H1 (cell line): ENCODE measurements at regions not wholly inside any gene's neighbourhood (a gene's known extent, or its start where the extent isn't known, plus 50 kb on each side); places are given as distances from the start of the nearest gene placed in this dataset.

Experiments
- CTCF ChIA-PET: fragments of 300-600 bp; sonication (Branson Sonifier 250); formaldehyde crosslinking; loops from one replicate; lab custom pipeline; 2021; ENCODE audit not compliant: partially characterized antibody; lab: Charles Lee
- POLR2A ChIA-PET: fragments of 300-600 bp; sonication (Branson Sonifier 250); formaldehyde crosslinking; loops from one replicate; lab custom pipeline; 2021; ENCODE audit warnings: inconsistent platforms; ENCODE audit not compliant: partially characterized antibody; lab: Charles Lee
- DNase-seq, 2 experiments: peaks; one replicate each; pipeline versions ENCODE4 v3.0.0 to v3.0.0-alpha.2; 2010 to 2022; ENCODE audit warnings: low spot score in 2 of 2, low read depth in 1 of 2, mixed read lengths in 1 of 2
- FAIRE-seq: peaks from 2 replicates; lab custom pipeline; 2011; peaks lifted over from hg19 to GRCh38; lab: Jason Lieb, UNC
- H2AFZ ChIP-seq: 2 replicates; pipeline ENCODE4 v1.8.1; 2012; ENCODE audit warnings: low read length, inconsistent platforms
- H2AK5ac ChIP-seq: 2 replicates; pipeline ENCODE4 v1.6.1; 2013; ENCODE audit warnings: low read depth, low read length
- H2BK120ac ChIP-seq: replicated peaks from 2 replicates; pipeline ENCODE3; 2013; ENCODE audit warnings: low read depth, low read length, inconsistent platforms
- H2BK12ac ChIP-seq: 2 replicates; pipeline ENCODE4 v1.6.1; 2013; ENCODE audit warnings: low read depth, low read length
- H2BK15ac ChIP-seq: 2 replicates; pipeline ENCODE4 v1.6.1; 2013; ENCODE audit warnings: low read length
- H2BK20ac ChIP-seq: 2 replicates; pipeline ENCODE4 v1.6.1; 2013; ENCODE audit warnings: low read length
- H2BK5ac ChIP-seq: 2 replicates; pipeline ENCODE4 v1.6.1; 2013; ENCODE audit warnings: low read depth, low read length
- H3K14ac ChIP-seq: 2 replicates; pipeline ENCODE4 v1.6.1; 2013; ENCODE audit warnings: inconsistent platforms; ENCODE audit not compliant: insufficient read length
- H3K18ac ChIP-seq: 2 replicates; pipeline ENCODE4 v1.6.1; 2013; ENCODE audit warnings: low read length; ENCODE audit errors: extremely low read depth
- H3K23ac ChIP-seq: 2 replicates; pipeline ENCODE4 v1.6.1; 2013; ENCODE audit warnings: inconsistent platforms; ENCODE audit not compliant: insufficient read length
- H3K23me2 ChIP-seq: 2 replicates; pipeline ENCODE4 v1.6.1; 2013; ENCODE audit warnings: low read depth, low read length
- H3K27ac ChIP-seq: 2 replicates; pipeline ENCODE4 v1.6.1; 2011; ENCODE audit warnings: low read depth, low read length, inconsistent platforms
- H3K27me3 ChIP-seq, 4 experiments: replicated peaks in 1 of 4; 1 replicate in 1 of 4; 2 replicates in 3 of 4; pipeline versions ENCODE4 v1.6.1 to v1.8.1; 2011 to 2013; ENCODE audit warnings: low read length in 3 of 4, mild to moderate bottlenecking in 3 of 4, inconsistent platforms in 2 of 4, mixed read lengths in 2 of 4, moderate library complexity in 1 of 4; ENCODE audit not compliant: control insufficient read depth in 3 of 4, insufficient read depth in 3 of 4; ENCODE audit errors: extremely low read depth in 1 of 4
- H3K36me3 ChIP-seq, 4 experiments: 2 replicates each; pipeline versions ENCODE4 v1.6.1 to v1.8.1; 2011 to 2013; ENCODE audit warnings: mild to moderate bottlenecking in 4 of 4, low read length in 3 of 4, moderate library complexity in 2 of 4, control low read depth in 1 of 4, inconsistent platforms in 1 of 4; ENCODE audit not compliant: insufficient read depth in 4 of 4, control insufficient read depth in 2 of 4
- H3K4ac ChIP-seq: replicated peaks from 2 replicates; pipeline ENCODE3; 2013; ENCODE audit warnings: low read length, low read depth, mixed read lengths, inconsistent platforms; ENCODE audit not compliant: insufficient read length
- H3K4me1 ChIP-seq, 4 experiments: replicated peaks in 1 of 4; 1 replicate in 1 of 4; 2 replicates in 3 of 4; pipeline versions ENCODE4 v1.6.1 to v1.8.1; 2011 to 2013; ENCODE audit warnings: low read length in 3 of 4, inconsistent platforms in 2 of 4, mixed read lengths in 1 of 4; ENCODE audit not compliant: insufficient read depth in 4 of 4, control insufficient read depth in 3 of 4
- H3K4me2 ChIP-seq, 2 experiments: 2 replicates each; pipeline versions ENCODE4 v1.6.1 to v1.8.1; 2011 to 2013; ENCODE audit warnings: low read depth in 2 of 2, low read length in 2 of 2, control low read depth in 1 of 2, inconsistent platforms in 1 of 2, mild to moderate bottlenecking in 1 of 2; ENCODE audit not compliant: insufficient read depth in 1 of 2
- H3K4me3 ChIP-seq, 4 experiments: fragments of 200-600, 300-600 bp in 1 of 4; sonication (generic), shearing (Covaris generic), sonication (Bioruptor Twin) in 1 of 4; 2 replicates each; pipeline versions ENCODE4 v1.5.1 to v1.8.1; 2011 to 2016; ENCODE audit warnings: low read length in 4 of 4, low read depth in 3 of 4, control low read depth in 2 of 4, inconsistent platforms in 2 of 4, mild to moderate bottlenecking in 2 of 4, mixed read lengths in 1 of 4, moderate library complexity in 1 of 4; ENCODE audit not compliant: insufficient read depth in 2 of 4; ENCODE audit errors: extremely low read depth in 1 of 4
- H3K56ac ChIP-seq: replicated peaks from 2 replicates; pipeline ENCODE3; 2013; ENCODE audit warnings: low read depth, mild to moderate bottlenecking, mixed read lengths, low read length, inconsistent platforms; ENCODE audit not compliant: insufficient read length
- H3K79me1 ChIP-seq: 2 replicates; pipeline ENCODE4 v1.6.1; 2013; ENCODE audit warnings: low read depth, low read length, control low read depth
- H3K79me2 ChIP-seq, 2 experiments: 2 replicates each; pipeline versions ENCODE4 v1.6.1 to v1.8.1; 2012 to 2013; ENCODE audit warnings: low read length in 2 of 2, mild to moderate bottlenecking in 2 of 2, inconsistent platforms in 1 of 2; ENCODE audit not compliant: insufficient read depth in 2 of 2, control insufficient read depth in 1 of 2
- H3K9ac ChIP-seq, 4 experiments: replicated peaks in 1 of 4; 1 replicate in 1 of 4; 2 replicates in 3 of 4; pipeline versions ENCODE4 v1.6.1 to v1.8.1; 2011 to 2013; ENCODE audit warnings: low read depth in 3 of 4, low read length in 3 of 4, control low read depth in 2 of 4, mild to moderate bottlenecking in 2 of 4, moderate library complexity in 2 of 4, inconsistent platforms in 1 of 4; ENCODE audit errors: extremely low read depth in 1 of 4
- H3K9me3 ChIP-seq, 2 experiments: 2 replicates each; pipeline versions ENCODE4 v1.6.1 to v1.8.1; 2012 to 2013; ENCODE audit warnings: mild to moderate bottlenecking in 2 of 2, moderate library complexity in 2 of 2, control low read depth in 1 of 2, inconsistent platforms in 1 of 2, low read depth in 1 of 2, low read length in 1 of 2, mixed read lengths in 1 of 2; ENCODE audit not compliant: insufficient read depth in 2 of 2
- H4K20me1 ChIP-seq, 2 experiments: replicated peaks in 1 of 2; 2 replicates each; pipeline versions ENCODE3 to v1.8.1; 2011 to 2013; ENCODE audit warnings: inconsistent platforms in 2 of 2, low read length in 2 of 2, mild to moderate bottlenecking in 1 of 2; ENCODE audit not compliant: insufficient read depth in 2 of 2, control insufficient read depth in 1 of 2
- H4K5ac ChIP-seq: 2 replicates; pipeline ENCODE4 v1.6.1; 2013; ENCODE audit warnings: low read length, low read depth, mixed read lengths, inconsistent platforms; ENCODE audit not compliant: insufficient read length
- H4K8ac ChIP-seq: 2 replicates; pipeline ENCODE4 v1.8.0; 2013; ENCODE audit warnings: mild to moderate bottlenecking, moderate library complexity, low read length, inconsistent platforms; ENCODE audit not compliant: insufficient read depth; ENCODE audit errors: extremely low read depth
- H4K91ac ChIP-seq: replicated peaks from 2 replicates; pipeline ENCODE3; 2013; ENCODE audit warnings: low read length, mixed read lengths, inconsistent platforms; ENCODE audit not compliant: insufficient read length
- ATF3 ChIP-seq: IDR thresholded peaks from 2 replicates; pipeline ENCODE4 v1.6.1; 2011; ENCODE audit warnings: low read depth, mild to moderate bottlenecking, low read length; ENCODE audit not compliant: insufficient read depth
- BACH1 ChIP-seq: IDR thresholded peaks from 2 replicates; pipeline ENCODE4 v1.6.1; 2012; ENCODE audit warnings: low read length, improper control_type of control experiment
- CBX5 ChIP-seq: fragments of 300-800, 300-1000 bp; sonication (generic); IDR thresholded peaks from 2 replicates; pipeline ENCODE4 v1.7.1; 2016; ENCODE audit warnings: antibody characterized with exemption, low read length, low read depth
- CHD2 ChIP-seq: IDR thresholded peaks from 2 replicates; pipeline ENCODE4 v1.6.1; 2012; ENCODE audit warnings: low read length, improper control_type of control experiment
- KDM4A ChIP-seq: IDR thresholded peaks from one replicate; pipeline ENCODE4 v1.7.1; 2012; ENCODE audit warnings: low read depth, mild to moderate bottlenecking, moderate library complexity, low read length, inconsistent platforms; ENCODE audit not compliant: severe bottlenecking
- SAP30 ChIP-seq: fragments of 300-600 bp; sonication (generic); IDR thresholded peaks from 2 replicates; pipeline ENCODE4 v1.7.1; 2012; ENCODE audit warnings: low read length, moderate library complexity, mild to moderate bottlenecking, inconsistent platforms; ENCODE audit not compliant: insufficient read depth, insufficient replicate concordance
- SP1 ChIP-seq: IDR thresholded peaks from 2 replicates; pipeline ENCODE4 v1.6.1; 2011; ENCODE audit warnings: low read depth, low read length
- TAF7 ChIP-seq: optimal IDR thresholded peaks from 2 replicates; pipeline ENCODE3; 2011; ENCODE audit warnings: low read depth, mild to moderate bottlenecking, inconsistent platforms, low read length, moderate library complexity, borderline replicate concordance
- WGBS, 2 experiments: shearing (Covaris generic) in 1 of 2; methylation state at CpG; one replicate each; pipeline versions ENCODE4 v1.1.6 to v1.1.7; 2013 to 2015; ENCODE audit warnings: low lambda C conversion rate in 2 of 2, mixed read lengths in 2 of 2, inconsistent platforms in 1 of 2, low coverage in 1 of 2, missing lambda C conversion rate in 1 of 2; ENCODE audit not compliant: insufficient replicate concordance in 2 of 2, insufficient coverage in 1 of 2, insufficient read length in 1 of 2; ENCODE audit errors: extremely low coverage in 1 of 2, missing lambda C conversion rate in 1 of 2; 5-methylcytosine and 5-hydroxymethylcytosine counted together

- ChIA-PET CTCF (interaction anchor here (1.1 to 10.6 kb wide), 8 partner anchors 9 to 274 kb away, joined by 3 to 105 read pairs (median 5); no protein-coding TSS in a partner anchor), POLR2A (interaction anchor here (0.5 kb wide), 1 partner anchor 425 kb away, joined by 3 read pairs; no protein-coding TSS in a partner anchor)
- no peaks in the 10 kb centered on the region for H4K20me1 ChIP-seq
- no peak overlapping the region for H4K5ac ChIP-seq
- H3K23ac ChIP-seq: no peak overlapping the region
- no peak overlapping the region for H2BK20ac ChIP-seq
- H3K79me2 ChIP-seq: no peaks in the 10 kb centered on the region
- H3K9me3 ChIP-seq: no peaks in the 10 kb centered on the region
- no peak overlapping the region for H3K9ac ChIP-seq
- no peak overlapping the region for H4K8ac ChIP-seq
- 0 out of 2 replicates have a peak, but pooled peaks cover 2% of the 10 kb centered on the region for H3K23me2 ChIP-seq
- peaks cover 0 to 5% (median 0%) of the 10 kb centered on the region in 4 experiments; a peak in 1 of 7 replicates for H3K4me1 ChIP-seq
- H3K27me3 ChIP-seq: no peaks in the 10 kb centered on the region; a peak in 1 of 7 replicates
- H3K4me3 ChIP-seq: no peak overlapping the region
- FAIRE-seq: no peak
- 89% methylated on average over 10 of the region's 10 CpGs; no CpG with 5 or more reads in 1 of the 2 experiments for whole genome bisulfite sequencing, 2 experiments
- no peak overlapping the region for H2BK5ac ChIP-seq
- no peak overlapping the region for H2AFZ ChIP-seq
- H3K18ac ChIP-seq: no peak overlapping the region
- H3K56ac ChIP-seq: no peak overlapping the region
- H2BK12ac ChIP-seq: no peak overlapping the region
- no peak overlapping the region for H3K27ac ChIP-seq
- H3K14ac ChIP-seq: no peak overlapping the region
- no peak overlapping the region for H3K4me2 ChIP-seq
- DNase-seq: no peak
- no peaks in the 10 kb centered on the region for H3K36me3 ChIP-seq
- no peak overlapping the region for H2BK15ac ChIP-seq
- H2AK5ac ChIP-seq: no peak overlapping the region
- no peaks in the 10 kb centered on the region for H3K79me1 ChIP-seq
- no peak overlapping the region for H3K4ac ChIP-seq
- no peak overlapping the region for H2BK120ac ChIP-seq
- TF ChIP-seq SP1: no peak
- TF ChIP-seq ATF3: no peak
- TF ChIP-seq CBX5: no peak
- TF ChIP-seq SAP30: no peak
- TF ChIP-seq CHD2: no peak
- no peak for TF ChIP-seq KDM4A
- TF ChIP-seq TAF7: no peak
- TF ChIP-seq BACH1: no peak
- TF ChIP-seq, all 59 proteins: peak for 0
- no peak overlapping the region for H4K91ac ChIP-seq
These were observed 147.6 kb downstream of the KLF13 start for GRCh38 chr15:31474059-31474868.
